SU-DHL-6 (cell line): ENCODE measurements at regions not wholly inside any gene's neighbourhood (a gene's known extent, or its start where the extent isn't known, plus 50 kb on each side); places are given as distances from the start of the nearest gene placed in this dataset.

ENCODE experiments used
- H2AFZ ChIP-seq: fragments of 200-600 bp; sonication (generic); 2 replicates; pipeline ENCODE4 v1.6.1; 2014; ENCODE audit warnings: low read depth, mild to moderate bottlenecking, moderate library complexity, mixed read lengths, antibody characterized with exemption, low read length; ENCODE audit not compliant: severe bottlenecking
- H3F3A ChIP-seq: fragments of 200-600 bp; shearing (Covaris generic); 2 replicates; pipeline ENCODE4 v1.6.0; 2016; ENCODE audit warnings: antibody characterized with exemption, mild to moderate bottlenecking; ENCODE audit not compliant: insufficient read depth
- H3K27ac ChIP-seq: fragments of 200-600 bp; sonication (generic); 2 replicates; pipeline ENCODE4 v1.5.1; 2016; ENCODE audit warnings: low read depth, mild to moderate bottlenecking, low read length, moderate library complexity, mixed read lengths
- H3K27me3 ChIP-seq: fragments of 200-600 bp; sonication (generic), shearing (Covaris generic); 2 replicates; pipeline ENCODE4 v1.6.0; 2014; ENCODE audit warnings: mild to moderate bottlenecking, low read length
- H3K36me3 ChIP-seq: fragments of 200-600 bp; sonication (generic); 2 replicates; pipeline ENCODE4 v1.6.1; 2014; ENCODE audit warnings: mild to moderate bottlenecking, low read length, mixed read lengths
- H3K4me2 ChIP-seq: fragments of 300-600, 200-600 bp; shearing (Covaris generic), sonication (generic); 2 replicates; pipeline ENCODE4 v1.6.0; 2014; ENCODE audit warnings: low read length, low read depth, mild to moderate bottlenecking; ENCODE audit not compliant: poor library complexity, severe bottlenecking
- H3K4me3 ChIP-seq: fragments of 200-600 bp; sonication (generic); 2 replicates; pipeline ENCODE4 v1.5.1; 2014; ENCODE audit warnings: antibody characterized with exemption, low read length, mild to moderate bottlenecking, mixed read lengths; ENCODE audit not compliant: insufficient read depth, poor library complexity, severe bottlenecking
- H3K79me2 ChIP-seq: fragments of 200-600 bp; sonication (generic); 2 replicates; pipeline ENCODE4 v1.6.1; 2014; ENCODE audit warnings: mild to moderate bottlenecking, low read length, moderate library complexity; ENCODE audit not compliant: insufficient read depth
- H3K9ac ChIP-seq: fragments of 200-600 bp; sonication (generic); 2 replicates; pipeline ENCODE4 v1.7.0; 2014; ENCODE audit warnings: mild to moderate bottlenecking, low read length
- H3K9me2 ChIP-seq: fragments of 200-600 bp; sonication (generic); replicated peaks from 2 replicates; pipeline ENCODE4 v1.6.1; 2014; ENCODE audit warnings: low read length; ENCODE audit not compliant: insufficient read depth
- H3K9me3 ChIP-seq: fragments of 200-600 bp; sonication (generic); 2 replicates; pipeline ENCODE4 v1.6.1; 2014; ENCODE audit warnings: low read length, mixed read lengths; ENCODE audit not compliant: insufficient read depth
- H4K20me1 ChIP-seq: fragments of 200-600 bp; sonication (generic); 2 replicates; pipeline ENCODE4 v1.6.1; 2014; ENCODE audit warnings: low read depth, mild to moderate bottlenecking, antibody characterized with exemption, low read length, moderate library complexity, mixed read lengths
- EZH2phosphoT487 ChIP-seq: fragments of 200-600 bp; sonication (generic), shearing (Covaris generic); conservative IDR thresholded peaks from 2 replicates; pipeline ENCODE4 v1.6.1; 2018; ENCODE audit warnings: mild to moderate bottlenecking, antibody characterized with exemption, low read length, moderate library complexity, mixed read lengths
- TF ChIP-seq, protein P1 (sequence below): fragments of 200-600 bp; sonication (generic); IDR thresholded peaks from one replicate; pipeline ENCODE4 v1.5.1; 2017; ENCODE audit warnings: antibody characterized with exemption, mild to moderate bottlenecking, low read length, moderate library complexity; ENCODE audit not compliant: insufficient read depth, poor library complexity, severe bottlenecking

DNA sequence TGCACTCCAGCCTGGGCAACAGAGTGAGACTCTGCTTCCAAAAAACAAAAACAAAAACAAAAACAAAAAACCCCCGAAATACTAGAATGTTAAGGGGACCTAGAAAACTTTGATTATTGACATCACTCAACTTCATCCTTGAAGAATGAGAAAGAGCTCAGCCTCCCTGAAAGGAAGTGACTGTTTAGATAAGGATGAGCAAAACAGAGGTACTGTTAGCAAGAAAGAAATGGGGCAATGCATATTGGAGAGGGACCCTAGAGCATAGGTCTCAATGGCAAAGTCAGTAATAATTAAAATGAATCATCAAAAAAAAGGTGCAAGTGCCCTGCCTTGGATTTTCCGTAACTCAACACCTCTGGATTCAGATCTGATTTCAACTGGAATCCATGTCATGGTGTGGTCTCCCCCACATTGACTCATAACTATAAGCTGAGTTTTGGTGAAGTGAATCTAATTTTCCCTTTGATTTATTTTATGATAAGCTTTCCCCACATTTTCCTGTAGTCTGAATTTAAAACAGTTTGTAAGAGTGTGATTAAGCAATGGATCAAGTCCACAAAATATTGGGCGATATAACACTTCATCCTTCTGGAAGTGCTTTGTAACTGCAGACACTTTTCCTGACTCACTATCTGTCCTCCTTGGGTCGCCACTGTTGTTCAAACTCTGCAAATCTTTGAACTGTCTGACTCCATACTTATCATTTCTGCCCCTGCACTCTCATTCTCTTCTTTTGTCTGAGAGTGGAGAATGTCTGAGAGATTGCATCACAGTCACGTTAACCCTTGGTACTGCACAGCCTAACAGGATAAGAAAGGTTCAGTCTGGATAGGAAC is 224.8 kb upstream of the LYZL1 start:
- H4K20me1 ChIP-seq: no peaks in the 10 kb centered on the region
- TF ChIP-seq EZH2phosphoT487: no peak
- TF ChIP-seq, protein P1, sequence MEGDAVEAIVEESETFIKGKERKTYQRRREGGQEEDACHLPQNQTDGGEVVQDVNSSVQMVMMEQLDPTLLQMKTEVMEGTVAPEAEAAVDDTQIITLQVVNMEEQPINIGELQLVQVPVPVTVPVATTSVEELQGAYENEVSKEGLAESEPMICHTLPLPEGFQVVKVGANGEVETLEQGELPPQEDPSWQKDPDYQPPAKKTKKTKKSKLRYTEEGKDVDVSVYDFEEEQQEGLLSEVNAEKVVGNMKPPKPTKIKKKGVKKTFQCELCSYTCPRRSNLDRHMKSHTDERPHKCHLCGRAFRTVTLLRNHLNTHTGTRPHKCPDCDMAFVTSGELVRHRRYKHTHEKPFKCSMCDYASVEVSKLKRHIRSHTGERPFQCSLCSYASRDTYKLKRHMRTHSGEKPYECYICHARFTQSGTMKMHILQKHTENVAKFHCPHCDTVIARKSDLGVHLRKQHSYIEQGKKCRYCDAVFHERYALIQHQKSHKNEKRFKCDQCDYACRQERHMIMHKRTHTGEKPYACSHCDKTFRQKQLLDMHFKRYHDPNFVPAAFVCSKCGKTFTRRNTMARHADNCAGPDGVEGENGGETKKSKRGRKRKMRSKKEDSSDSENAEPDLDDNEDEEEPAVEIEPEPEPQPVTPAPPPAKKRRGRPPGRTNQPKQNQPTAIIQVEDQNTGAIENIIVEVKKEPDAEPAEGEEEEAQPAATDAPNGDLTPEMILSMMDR: no peak
- no peak overlapping the region for H3K4me3 ChIP-seq
- no peaks in the 10 kb centered on the region for H3K9me2 ChIP-seq
- no peaks in the 10 kb centered on the region for H3F3A ChIP-seq
- H3K9me3 ChIP-seq: no peaks in the 10 kb centered on the region
- no peak overlapping the region for H3K27ac ChIP-seq
- H3K4me2 ChIP-seq: no peak overlapping the region
- no peak overlapping the region for H2AFZ ChIP-seq
- no peaks in the 10 kb centered on the region for H3K27me3 ChIP-seq
- no peaks in the 10 kb centered on the region for H3K36me3 ChIP-seq
- H3K79me2 ChIP-seq: no peaks in the 10 kb centered on the region
- H3K9ac ChIP-seq: no peak overlapping the region

DNA sequence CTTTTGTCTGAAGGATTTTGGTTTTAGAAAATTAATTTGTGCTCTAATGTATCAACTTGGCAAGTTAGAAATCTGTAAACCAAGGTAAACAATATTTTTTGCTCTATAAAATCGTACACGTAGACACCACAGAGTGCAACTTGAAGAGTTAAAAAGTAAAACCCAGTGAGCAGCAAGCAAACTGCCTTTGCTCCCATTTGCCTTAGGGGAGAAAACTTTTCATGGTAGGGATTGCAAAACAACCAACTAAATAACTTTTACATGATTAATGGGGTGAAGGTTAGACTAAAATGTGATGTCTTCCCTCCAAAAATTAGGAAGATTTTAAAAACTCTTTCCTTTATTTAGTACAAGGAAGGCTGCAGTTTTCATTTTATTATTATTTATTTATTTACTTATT is 224.2 kb upstream of the LYZL1 start:
- Histone ChIP-seq H3K9ac (no peak overlapping the region), H3F3A (no peaks in the 10 kb centered on the region), H4K20me1 (no peaks in the 10 kb centered on the region), H3K4me3 (no peak overlapping the region), H3K36me3 (no peaks in the 10 kb centered on the region), H3K9me2 (no peaks in the 10 kb centered on the region), H2AFZ (no peak overlapping the region), H3K79me2 (no peaks in the 10 kb centered on the region), H3K27me3 (no peaks in the 10 kb centered on the region), H3K9me3 (no peaks in the 10 kb centered on the region), H3K27ac (no peak overlapping the region), H3K4me2 (no peak overlapping the region)
- TF ChIP-seq EZH2phosphoT487: no peak
- TF ChIP-seq, protein P1: no peak

DNA sequence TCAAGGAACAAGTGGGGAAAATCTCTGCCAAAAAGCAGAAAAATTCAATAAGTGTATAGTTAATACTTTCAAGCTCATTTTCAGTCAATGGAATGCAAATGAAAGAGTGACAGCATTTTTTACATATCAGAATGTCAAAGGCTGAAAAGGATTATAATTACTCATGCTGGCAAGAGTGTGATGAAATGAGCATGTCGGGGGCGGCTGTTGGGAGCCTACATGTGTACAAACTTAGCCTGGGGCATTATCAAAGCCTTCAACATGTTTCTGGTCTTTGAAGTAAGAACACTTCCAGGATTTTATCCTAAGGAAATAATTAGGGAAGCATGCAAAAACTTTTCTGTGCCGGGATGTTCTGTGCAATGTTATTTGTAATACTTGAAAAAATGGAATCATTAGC is 221.7 kb upstream of the LYZL1 start:
- Histone ChIP-seq H3K4me2 (no peak overlapping the region), H3K27me3 (no peaks in the 10 kb centered on the region), H3K9me3 (no peaks in the 10 kb centered on the region), H3K4me3 (no peak overlapping the region), H3F3A (no peaks in the 10 kb centered on the region), H3K36me3 (no peaks in the 10 kb centered on the region), H3K9me2 (no peaks in the 10 kb centered on the region), H3K79me2 (no peaks in the 10 kb centered on the region), H3K9ac (no peak overlapping the region), H3K27ac (no peak overlapping the region), H4K20me1 (no peaks in the 10 kb centered on the region), H2AFZ (no peak overlapping the region)
- TF ChIP-seq EZH2phosphoT487: no peak
- TF ChIP-seq, protein P1: no peak
